Ammon's horn (tissue), 1 donor: ENCODE measurements at regions not wholly inside any gene's neighbourhood (a gene's known extent, or its start where the extent isn't known, plus 50 kb on each side); places are given as distances from the start of the nearest gene placed in this dataset.

Experiments
- DNase-seq: peaks from one replicate; pipeline ENCODE4 v3.0.0-alpha.2; 2016; ENCODE audit warnings: low spot score

DNA sequence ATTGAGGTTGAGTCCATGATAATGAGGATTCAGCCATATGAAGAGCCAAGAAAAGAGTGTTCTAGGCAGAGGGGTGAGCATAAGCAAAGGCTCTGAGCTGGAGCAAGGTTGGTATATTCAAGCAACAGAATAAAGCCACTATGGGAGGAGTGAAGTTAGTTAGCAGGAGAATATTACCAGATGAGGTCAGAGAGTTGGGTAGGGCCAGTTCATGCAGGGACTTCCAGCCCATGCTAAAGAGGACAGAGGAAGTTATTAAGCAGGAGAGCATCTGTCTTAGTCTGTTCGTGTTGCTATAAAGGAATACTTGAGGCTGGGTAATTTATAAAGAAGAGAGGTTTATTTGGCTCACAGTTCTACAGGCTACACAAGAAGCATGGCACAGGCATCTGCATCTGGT is 57.1 kb upstream of the ATG10 start:
- no peak for DNase-seq

DNA sequence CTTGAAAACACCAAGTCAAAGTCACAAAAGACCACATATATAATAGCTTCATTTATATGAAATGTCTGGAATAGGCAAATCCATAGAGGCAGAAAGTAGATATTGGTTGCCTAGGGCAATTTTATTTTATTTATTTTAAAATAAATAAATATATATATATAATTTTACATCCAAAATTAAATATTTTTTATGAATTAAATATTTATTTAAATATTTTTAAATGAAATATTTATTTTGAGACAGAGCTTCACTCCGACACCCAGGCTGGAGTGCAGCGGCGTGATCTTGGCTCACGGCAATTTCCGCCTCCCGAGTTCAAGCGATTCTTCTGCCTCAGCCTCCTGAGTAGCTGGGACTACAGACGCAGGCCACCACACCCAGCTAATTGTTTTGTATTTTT is 58.9 kb upstream of the ATG10 start:
- DNase-seq = no peak

DNA sequence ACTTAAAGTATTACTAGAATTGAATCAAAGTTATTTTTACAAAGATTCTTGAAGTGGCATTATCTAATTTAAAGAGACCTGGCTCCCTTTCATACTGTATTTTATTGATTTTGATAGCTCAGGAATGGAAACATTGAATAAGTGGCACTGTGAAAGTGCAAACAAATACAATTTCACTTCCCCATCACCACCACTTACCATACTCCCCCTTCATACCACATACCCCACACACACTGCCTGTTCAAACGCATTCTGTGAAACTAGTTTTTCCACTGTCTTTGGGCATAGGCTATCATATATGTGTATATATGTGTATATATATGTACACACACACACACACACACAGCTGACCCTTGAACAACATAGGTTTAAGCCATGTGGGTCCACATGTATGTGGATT is 62.1 kb upstream of the ATG10 start:
- no peak for DNase-seq

DNA sequence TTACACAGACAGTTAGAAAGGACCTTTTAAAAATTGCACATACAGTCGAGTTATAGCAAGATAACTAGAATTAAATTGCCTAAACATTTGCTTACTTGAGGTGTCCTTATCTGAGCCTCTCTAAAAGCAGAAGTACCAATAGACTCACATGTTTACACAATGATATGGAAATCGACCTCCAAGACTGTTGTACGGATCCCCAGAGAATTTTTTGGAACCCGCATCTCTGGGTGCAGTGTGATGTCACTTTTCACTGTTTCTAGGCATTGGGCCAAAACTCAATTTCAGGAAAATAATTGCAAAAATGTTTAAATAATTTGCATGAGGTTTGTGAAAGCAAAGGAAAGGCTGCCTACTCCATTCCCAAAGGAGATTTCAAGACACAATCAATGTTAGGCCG is 63.1 kb upstream of the ATG10 start:
- no peak for DNase-seq

DNA sequence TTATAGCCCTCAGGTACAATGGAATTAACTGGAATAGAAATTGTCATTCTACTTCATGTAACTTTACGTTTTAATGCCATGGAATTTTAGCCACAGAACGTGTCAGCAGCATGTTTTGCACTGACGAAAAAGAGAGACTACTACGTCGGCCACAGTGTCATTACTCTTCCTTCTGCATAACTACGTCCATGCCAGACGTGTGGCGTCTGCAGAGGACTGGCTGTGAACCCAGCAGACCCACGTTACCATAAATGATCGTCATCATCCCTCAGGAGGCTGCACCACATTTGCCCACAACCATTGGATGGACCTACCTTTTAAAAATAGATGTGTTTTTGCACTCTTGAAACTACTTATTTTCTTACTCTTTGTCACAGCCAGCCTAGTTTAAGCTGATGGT is 63.8 kb upstream of the ATG10 start:
- no peak for DNase-seq

DNA sequence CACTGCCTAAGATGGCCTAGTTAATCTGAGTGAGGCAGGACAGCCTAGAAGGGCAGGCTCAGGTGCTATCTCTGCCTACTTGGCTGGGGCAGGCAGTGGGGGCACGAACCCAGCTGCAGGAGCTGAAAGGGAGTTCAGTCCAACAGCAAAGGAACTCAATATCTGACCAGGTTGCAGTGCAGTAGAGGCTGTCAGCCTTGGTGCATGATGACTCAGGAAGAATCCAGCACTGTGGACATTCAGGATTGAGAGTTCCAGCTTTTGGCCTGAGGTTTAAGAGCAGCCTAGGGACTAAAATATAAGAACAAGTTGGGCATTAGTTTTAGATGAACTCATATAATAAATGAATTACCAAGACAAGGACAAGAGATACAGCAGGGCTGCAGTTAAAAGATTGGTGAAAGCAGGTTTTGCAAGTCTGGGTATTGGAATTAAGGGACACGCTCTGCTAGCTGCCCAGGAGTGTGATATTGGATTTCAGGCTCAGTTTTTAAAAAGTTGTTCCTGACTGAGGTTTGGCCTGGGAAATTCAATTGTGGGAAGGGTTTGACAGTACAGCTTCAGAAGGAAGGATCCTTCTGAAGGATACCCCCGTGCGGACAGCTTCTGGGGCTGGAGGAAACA is 64.7 kb upstream of the ATG10 start:
- DNase-seq = no peak

DNA sequence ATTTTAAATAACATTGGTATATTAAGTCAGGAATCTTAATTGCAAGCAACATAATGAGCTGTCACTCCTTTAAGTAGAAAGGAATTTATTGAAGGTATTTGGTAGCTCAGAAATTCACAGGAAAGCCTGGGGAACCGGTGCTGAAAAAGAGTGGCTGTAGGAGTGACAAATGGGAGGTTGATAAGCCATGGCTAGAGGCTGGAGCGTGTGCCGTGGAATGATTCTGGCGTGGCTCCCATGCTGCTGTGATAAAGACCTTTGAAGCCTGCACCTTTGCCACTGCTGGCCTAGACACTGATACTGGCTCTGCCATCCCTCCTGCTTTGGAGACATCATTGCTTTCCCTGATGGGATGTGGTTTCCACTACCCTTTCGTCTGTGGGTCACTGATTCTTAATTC is 65.7 kb upstream of the ATG10 start:
- DNase-seq = no peak

DNA sequence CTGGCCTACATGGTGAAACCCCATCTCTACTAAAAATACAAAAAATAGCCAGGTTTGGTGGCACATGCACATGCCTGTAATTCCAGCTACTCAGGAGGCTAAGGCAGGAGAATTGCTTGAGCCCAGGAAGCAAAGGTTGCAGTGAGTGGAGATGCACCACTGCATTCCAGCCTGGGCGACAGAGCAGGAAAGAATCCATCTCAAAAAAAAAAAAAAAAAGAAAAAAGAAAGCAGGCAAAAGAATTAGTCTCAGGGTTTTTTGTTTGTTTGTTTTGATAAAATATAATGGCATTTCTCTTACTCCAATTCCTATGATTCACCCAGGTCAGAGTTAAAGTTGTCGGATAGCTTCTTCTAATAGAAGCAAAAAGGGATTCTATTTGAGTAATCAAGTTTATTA is 67.0 kb upstream of the ATG10 start:
- no peak for DNase-seq

DNA sequence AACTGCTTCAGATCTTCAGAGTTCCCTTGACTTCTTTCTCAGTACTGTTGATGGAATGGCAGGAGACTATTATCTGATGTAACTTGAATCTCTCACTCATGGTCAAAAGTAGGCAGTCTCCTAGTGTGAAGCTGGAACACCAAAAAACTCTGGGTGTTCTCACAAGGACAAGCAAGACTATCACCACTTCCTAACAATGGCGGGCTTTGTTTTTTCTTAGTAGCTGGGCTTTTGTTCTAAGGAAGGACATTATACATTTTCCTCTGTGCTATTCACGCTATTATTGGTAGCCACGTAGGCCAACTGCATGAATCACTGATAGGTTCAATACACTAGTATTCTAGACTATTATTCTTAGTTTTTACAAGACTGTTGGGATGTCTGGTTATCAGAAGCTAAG is 67.7 kb upstream of the ATG10 start:
- peak; percentile 22 for DNase-seq

DNA sequence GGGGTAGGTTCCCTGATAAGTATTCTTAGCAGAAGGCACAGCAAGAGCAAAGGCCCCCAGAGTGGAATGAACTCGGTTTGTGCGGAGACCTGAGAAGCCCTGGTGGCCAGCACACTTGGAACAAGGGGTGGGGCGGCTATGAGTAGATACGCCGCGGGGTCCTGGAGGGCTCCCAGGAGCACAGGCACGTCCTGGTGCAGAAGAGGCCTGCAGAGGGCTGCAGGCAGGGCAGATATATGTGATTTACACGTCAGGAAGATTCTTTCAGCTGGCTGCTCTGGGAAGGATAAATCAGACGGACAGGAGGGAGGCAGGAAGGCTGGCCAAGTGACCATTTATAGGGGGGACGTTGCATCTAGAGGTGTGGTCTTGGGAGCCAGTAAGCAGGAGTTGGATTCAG is 70.2 kb upstream of the ATG10 start:
- no peak for DNase-seq

DNA sequence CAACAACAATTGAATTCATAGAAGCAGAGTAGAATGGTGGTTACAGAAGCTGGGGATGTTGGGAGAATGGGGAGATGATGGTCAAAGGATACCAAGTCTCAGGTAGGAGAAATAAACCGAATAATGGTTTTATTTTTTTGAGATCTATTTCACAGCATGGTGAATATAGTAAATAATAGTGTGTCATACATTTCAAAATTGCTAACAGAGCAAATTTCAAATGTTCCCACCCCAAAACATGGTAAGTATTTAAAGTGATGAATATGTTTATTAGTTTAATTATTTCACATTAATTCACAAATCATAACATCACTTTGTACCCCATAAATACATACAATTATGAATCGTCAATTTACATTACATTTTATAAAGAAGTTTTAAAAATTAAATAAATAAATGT is 72.7 kb upstream of the ATG10 start:
- no peak for DNase-seq

DNA sequence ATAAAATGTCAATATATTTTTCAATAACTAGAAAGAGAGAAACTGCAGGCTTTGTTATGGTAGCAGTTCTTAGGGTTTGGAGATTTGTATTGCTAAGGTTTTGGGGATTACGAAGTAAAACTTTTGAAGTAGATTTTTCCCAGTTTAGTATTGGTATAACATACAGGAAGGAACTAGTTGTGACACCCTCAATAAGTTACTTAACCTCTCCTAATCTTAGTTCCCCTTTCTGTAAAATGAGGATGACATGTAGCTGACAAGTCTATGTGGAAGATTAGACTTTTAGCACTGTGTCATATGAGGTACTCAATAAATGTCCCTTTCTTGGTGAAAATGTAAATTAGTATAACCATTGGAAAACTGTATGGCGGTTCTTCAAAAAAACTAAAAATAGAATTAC is 73.4 kb upstream of the ATG10 start:
- peak; percentile 24 for DNase-seq

DNA sequence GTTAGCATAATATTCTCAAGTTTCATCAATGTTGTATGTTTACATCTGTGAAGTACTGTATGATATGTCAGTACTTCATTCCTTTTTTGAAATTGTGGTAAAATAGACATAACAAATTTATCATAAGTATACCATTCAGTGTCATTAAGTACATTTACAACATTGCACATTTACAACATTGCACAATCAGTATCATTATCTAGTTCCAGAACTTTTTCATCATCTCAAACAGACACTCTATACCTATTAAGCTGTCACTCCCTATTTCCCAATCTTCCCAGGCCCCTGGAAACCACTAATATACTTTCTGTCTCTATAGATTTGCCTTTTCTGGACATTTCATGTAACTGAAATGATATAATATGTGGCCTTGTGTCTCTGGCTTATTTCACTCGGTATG is 75.1 kb upstream of the ATG10 start:
- no peak for DNase-seq

DNA sequence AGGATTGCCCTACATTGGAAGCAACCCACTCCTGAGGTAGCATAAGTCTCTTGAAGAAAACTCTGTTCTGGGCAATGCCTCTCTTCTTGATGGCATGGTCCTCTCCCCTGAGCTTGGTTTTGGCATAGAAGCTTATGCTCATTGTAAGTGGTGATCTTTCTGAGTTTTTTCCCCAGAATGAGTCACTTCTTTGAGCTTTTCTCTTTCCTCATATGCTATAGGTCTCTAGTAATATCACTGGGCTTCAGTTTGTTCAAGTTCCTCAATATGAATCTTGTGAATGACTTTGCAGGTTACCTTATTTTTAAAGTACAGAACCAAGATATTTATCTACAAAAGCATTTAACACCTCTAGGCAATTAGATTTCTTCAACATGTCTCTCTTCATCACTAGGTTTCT is 76.5 kb upstream of the ATG10 start:
- no peak for DNase-seq

DNA sequence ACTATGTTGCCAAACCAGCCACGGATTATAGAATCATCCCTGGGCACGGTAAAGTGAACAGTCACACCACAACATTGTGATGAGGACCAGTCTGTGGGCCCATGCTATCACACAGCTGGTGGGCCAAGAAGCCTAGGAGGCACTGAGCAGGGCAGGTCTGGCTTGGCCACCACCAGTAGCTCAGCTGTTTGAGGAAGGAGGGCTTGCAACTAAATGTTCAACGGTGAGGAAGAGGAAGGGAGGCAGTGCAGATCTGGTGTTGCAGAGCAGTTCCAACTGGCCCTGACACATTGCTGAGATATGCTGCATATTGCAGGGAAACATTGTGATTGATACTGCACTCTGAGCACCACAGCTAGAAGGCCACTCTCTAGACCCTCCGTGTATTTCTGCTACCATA is 77.9 kb upstream of the ATG10 start:
- DNase-seq = no peak

DNA sequence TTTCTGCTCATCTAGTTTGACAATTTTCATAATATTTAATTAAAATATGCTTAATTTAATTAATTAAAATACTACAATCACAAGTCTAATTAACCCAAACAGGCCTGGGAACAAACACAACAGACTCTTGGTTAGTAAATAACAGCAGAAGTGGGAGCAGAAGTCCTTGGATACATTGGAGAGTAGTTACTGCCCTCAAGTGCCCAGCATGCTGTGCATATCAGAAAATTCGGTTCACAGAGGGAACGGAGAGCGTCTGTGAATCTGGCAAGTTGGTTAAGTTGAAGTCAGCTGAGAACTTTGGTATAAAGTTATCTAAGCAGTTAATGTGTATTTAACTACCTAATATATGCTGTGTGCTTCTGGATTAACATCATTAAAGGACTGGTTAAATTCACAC is 87.0 kb upstream of the ATG10 start:
- DNase-seq = peak; percentile 53

DNA sequence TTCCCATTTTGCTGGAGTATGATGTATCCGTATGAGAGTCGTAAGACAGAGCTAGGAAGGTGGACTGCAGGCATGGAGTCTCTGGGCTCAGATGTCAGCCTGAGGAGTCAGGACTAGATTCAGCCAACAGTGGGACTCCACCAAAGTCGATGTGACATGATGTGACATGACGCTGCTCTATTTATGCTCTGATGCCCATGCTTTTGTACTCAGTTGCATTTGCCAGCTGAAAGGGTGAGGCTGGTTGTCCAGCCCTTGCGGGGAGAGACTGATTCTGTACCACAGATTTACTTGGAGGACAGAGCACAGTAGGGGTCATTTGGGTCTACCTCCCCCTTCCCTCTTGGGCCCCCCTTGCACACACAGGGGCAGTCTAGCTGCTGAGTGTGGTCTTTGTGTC is 88.5 kb upstream of the ATG10 start:
- no peak for DNase-seq

DNA sequence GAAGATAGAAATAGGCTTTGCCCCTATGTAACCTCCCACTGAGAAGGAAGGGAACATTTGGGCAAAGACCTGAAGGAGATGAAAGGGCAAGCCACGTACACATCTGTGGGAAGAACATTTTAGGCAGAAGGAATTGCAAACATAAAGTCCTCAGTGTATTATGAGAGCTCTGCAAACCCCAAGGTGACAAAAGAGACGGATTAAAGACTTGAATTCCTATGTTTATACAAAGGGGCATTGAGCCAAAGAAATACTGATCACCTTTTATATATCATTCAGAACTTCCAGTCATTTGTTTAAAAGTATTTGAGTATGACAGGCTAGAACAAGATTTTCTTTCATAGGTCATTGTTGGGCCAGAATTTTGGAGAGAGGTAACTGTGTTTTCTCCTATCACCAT is 90.2 kb upstream of the ATG10 start:
- DNase-seq = no peak

DNA sequence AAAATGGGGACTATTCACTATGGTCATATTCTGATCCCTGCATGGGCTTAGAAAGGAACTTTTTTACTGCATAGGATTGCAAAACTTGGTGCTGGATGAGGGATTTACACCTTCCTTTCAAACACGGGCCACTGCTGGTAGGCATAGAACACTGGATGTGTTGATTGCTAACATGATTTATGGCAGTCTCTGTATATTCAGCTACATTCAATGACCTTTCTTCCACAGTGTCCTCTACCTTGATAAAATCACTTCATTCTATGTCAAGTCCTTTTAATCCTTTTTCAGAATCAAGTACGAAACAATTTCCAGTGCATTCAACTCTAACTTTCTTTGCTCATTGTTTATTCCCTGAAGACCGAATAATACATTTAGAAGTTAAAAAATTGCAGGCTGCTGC is 91.9 kb upstream of the ATG10 start:
- no peak for DNase-seq

DNA sequence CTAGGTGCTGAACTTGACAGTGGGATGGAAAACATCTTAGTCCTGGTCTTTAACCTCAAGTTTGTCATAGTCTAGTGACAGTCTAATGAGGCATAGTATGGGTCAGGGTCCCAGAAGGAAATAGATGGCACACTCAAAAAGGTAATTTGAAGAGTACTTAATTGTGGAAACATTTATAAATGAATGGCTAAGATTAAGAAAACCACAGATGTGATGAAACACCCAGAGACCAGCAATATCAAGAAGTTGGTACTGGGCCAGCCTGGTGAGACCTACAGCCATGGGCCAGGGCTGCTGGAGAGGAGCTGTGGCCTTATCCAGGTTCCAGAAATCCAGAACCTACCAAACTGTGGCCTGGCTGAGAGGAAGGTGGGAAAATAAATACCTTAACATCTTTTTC is 93.5 kb upstream of the ATG10 start:
- DNase-seq = no peak

DNA sequence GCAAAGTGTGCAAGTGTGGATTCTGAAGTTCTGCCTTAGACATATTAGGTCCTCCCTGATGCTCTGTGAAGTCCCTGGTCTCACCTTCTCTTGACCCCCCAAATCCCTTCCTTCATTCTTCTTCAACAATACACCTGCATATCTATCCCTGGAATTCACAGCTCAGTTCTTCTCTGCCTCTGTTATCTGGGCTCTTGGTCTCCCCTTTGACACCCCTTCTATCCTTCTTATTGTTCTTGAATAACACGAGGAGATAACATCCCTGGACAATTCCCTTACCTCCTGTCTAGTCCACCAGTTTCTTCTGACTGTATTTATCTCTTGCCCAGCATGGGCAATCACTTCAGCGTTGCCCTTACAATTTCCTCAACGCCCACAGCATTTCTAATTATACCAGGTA is 104.8 kb upstream of the ATG10 start:
- DNase-seq = no peak

DNA sequence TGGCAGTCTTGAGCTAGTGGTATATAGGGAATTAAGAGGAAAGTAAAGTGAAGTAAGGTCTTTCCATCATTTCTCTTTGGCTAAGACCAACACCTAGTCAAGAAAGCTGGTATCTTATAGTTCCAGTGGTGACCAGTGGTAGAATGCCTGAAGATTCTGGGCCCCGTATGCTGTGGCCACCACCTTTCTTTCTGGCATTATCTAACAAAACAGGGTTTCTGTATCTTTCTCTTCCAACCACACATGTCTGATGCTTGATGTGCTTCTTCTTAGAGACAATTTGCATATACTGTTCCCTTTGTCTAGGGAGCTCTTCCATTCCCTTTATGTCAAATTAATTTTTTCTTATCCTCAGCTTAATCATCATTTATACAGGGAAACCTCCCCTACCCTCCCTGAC is 109.9 kb upstream of the SSBP2 start:
- no peak for DNase-seq

DNA sequence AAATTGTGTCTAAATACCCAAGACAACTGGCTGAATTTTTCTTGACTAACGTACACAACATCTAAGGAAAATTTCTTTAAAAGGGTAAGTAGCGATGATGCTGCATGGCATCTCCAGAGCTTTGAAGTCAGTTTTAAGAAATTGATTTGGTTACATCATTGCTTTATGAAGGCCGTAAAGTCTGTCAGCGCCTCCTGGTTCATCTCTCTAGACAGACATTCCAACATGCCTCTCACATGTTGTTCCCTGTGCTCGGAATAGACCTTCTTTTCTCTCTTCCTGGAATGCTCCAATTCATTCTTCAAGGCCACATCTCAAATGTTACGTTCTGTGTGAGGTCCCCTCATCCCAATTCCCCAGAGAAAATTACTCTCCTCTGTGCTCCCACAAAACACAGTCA is 108.7 kb upstream of the SSBP2 start:
- DNase-seq = no peak

DNA sequence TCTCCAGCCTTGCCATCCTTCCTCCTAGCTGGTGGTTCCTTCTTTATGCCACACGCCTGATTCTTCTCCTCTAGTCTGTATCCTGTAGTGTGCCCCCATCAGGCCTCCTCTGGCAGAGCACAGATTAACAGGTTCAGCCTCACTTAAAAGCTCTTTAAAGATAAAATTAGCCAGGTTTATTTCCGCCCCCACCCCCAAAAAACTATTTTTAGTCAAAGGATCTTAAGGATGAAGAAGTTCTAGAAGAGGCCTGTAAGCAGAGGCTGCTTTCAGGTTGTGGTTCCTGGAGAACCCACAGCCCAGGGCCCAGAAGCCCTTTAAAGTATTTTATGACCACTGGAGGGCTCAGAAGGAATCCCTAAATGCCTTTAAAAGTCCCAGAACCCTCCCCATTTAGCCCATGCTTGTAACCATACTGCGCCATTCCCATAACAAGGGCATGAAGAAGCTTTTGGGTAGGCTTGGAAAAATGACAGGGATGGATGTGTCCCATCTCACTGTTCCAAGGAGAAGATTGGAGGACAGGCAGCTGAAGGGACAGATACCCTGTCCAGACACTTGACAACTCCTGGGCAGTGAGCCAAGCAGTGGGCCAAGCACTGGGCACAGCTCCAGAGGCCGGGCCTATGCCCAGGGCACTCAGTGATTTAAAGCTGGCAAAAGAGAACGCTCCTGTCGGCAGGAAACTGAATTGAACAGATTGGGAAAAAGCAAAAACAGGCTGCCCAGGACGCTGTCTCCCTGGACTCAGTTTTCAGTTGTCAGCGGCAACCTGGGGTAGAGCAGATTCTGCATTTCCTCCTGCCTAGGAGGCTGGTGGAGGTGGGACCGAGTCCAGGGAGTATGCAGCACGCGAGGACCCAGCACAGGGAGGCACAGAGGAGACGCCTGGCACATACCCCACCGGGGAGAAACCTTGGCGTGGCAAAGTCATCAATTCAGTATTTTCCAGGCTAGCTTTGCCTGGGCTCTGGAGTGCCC is 106.3 kb upstream of the SSBP2 start:
- DNase-seq = peak; percentile 84
